ENCODE measurements at regions not wholly inside any gene's neighbourhood (a gene's known extent, or its start where the extent isn't known, plus 50 kb on each side); places are given as distances from the start of the nearest gene placed in this dataset.

DNA sequence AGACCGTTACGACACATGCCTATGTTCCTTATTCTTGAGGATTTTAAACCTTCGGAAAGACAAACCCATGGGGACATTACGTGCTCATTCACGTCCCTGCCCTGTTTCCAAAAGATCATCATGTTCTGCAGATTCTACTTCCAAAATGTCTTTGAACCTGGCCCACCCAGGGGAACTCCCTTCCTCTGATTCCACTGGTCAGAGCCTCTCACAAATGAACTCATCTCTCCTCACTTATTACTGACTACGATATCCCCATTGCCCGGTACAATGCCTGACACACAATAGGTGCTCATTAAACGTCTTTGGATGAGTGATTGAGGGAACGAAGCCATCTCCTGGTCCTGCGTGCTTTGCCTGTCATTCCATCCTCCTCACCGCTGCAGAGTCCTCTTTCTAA lies 168.3 kb upstream of the RNF32 start:
- H3K9me3 ChIP-seq (ENCODE audit: insufficient read depth, low read depth, low read length) = no peaks in the 10 kb centered on the region
- H4K20me1 ChIP-seq (ENCODE audit: insufficient read depth, low read length) = no peaks in the 10 kb centered on the region
- no peak overlapping the region for H3K9ac ChIP-seq (ENCODE audit: low read length)
- Mint-ChIP-seq H3K36me3 (ENCODE audit: low read depth, unreplicated experiment) (no peaks in the 10 kb centered on the region), H3K9me3 (ENCODE audit: unreplicated experiment) (peaks cover 4% of the 10 kb centered on the region), H3K4me1 (ENCODE audit: low read depth, unreplicated experiment) (peaks cover 22% of the 10 kb centered on the region), H3K27me3 (ENCODE audit: low read depth, unreplicated experiment) (peaks cover 16% of the 10 kb centered on the region), H3K4me3 (ENCODE audit: unreplicated experiment) (no peak overlapping the region), H3K27ac (ENCODE audit: unreplicated experiment) (no peak overlapping the region)
- H3K4me3 ChIP-seq (ENCODE audit: insufficient read depth, low read depth, low read length) = no peak overlapping the region
- H3K4me1 ChIP-seq (ENCODE audit: insufficient read depth, low read length) = peaks cover 13% of the 10 kb centered on the region
- H3K27ac ChIP-seq (ENCODE audit: low read depth, low read length) = no peak overlapping the region
- H3K36me3 ChIP-seq (ENCODE audit: insufficient read depth, low read length) = no peaks in the 10 kb centered on the region
- H3K27me3 ChIP-seq (ENCODE audit: insufficient read depth, low read length) = no peaks in the 10 kb centered on the region
- DNase-seq (ENCODE audit: low read depth) (no peak), FAIRE-seq (no peak)
- no peak overlapping the region for H2AFZ ChIP-seq (ENCODE audit: low read depth, low read length)
- H3K79me2 ChIP-seq (ENCODE audit: insufficient read depth, low read length) = no peaks in the 10 kb centered on the region
- no peak overlapping the region for H3K4me2 ChIP-seq (ENCODE audit: low read length)
- TF ChIP-seq EZH2 (IDR thresholded peaks at IDR 0.05; ENCODE audit: insufficient read depth, low read length) = no peak
- TF ChIP-seq, protein P1, sequence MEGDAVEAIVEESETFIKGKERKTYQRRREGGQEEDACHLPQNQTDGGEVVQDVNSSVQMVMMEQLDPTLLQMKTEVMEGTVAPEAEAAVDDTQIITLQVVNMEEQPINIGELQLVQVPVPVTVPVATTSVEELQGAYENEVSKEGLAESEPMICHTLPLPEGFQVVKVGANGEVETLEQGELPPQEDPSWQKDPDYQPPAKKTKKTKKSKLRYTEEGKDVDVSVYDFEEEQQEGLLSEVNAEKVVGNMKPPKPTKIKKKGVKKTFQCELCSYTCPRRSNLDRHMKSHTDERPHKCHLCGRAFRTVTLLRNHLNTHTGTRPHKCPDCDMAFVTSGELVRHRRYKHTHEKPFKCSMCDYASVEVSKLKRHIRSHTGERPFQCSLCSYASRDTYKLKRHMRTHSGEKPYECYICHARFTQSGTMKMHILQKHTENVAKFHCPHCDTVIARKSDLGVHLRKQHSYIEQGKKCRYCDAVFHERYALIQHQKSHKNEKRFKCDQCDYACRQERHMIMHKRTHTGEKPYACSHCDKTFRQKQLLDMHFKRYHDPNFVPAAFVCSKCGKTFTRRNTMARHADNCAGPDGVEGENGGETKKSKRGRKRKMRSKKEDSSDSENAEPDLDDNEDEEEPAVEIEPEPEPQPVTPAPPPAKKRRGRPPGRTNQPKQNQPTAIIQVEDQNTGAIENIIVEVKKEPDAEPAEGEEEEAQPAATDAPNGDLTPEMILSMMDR (IDR thresholded peaks at IDR 0.05; ENCODE audit: insufficient read depth, low read depth, low read length) = no peak

DNA sequence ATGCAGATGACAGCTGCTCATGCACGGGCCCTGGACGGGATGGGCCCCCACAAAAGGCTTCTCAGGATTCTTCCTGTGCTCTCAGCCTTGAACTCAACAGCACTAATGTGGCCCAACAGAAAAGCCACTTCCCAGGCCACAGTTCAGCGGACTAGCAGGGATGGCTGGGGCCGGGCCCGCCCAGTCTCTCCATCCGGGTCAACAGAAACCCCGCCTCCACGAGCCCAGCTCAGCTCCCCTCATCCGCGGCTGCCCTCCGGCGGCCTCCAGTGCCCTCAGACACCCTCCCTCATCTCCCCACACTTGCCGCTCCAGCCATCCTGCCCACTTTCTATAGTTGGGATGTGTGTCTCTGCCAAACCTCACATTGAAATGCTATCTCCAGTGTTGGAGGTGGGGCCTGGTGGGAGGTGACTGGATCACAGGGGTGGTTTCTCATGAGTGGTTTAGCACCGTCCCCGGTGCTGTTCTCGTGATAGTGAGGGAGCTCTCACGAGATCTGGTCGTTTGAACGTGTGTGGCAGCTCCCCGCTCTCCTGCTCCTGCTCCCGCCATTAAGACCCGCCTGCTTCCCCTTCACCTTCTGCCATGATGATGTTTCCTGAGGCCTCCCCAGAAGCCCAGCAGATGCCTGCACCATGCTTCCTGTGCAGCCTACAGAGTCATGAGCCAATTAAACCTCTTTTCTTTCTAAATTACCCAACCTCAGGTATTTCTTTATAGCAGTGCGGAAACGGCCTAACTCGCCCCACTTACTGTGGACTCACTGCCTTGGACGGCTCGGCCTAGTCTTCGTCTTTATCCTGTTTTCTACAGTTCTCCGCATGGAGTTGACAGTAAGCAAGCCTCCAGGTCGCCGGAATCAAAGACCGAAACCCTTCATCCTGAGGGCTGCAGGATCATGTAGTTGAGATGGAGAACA lies 169.9 kb upstream of the RNF32 start:
- Histone ChIP-seq H3K36me3 (ENCODE audit: insufficient read depth, low read length) (no peaks in the 10 kb centered on the region), H3K4me3 (ENCODE audit: insufficient read depth, low read depth, low read length) (no peak overlapping the region), H3K4me2 (ENCODE audit: low read length) (no peak overlapping the region), H4K20me1 (ENCODE audit: insufficient read depth, low read length) (no peaks in the 10 kb centered on the region), H3K9me3 (ENCODE audit: insufficient read depth, low read depth, low read length) (no peaks in the 10 kb centered on the region), H3K9ac (ENCODE audit: low read length) (no peak overlapping the region), H3K27ac (ENCODE audit: low read depth, low read length) (no peak overlapping the region), H3K27me3 (ENCODE audit: insufficient read depth, low read length) (no peaks in the 10 kb centered on the region), H3K4me1 (ENCODE audit: insufficient read depth, low read length) (peaks cover 13% of the 10 kb centered on the region), H3K79me2 (ENCODE audit: insufficient read depth, low read length) (no peaks in the 10 kb centered on the region), H2AFZ (ENCODE audit: low read depth, low read length) (no peak overlapping the region)
- Mint-ChIP-seq H3K4me1 (ENCODE audit: low read depth, unreplicated experiment) (peaks cover 19% of the 10 kb centered on the region), H3K4me3 (ENCODE audit: unreplicated experiment) (no peak overlapping the region), H3K27me3 (ENCODE audit: low read depth, unreplicated experiment) (peaks cover 20% of the 10 kb centered on the region), H3K9me3 (ENCODE audit: unreplicated experiment) (peaks cover 2% of the 10 kb centered on the region), H3K36me3 (ENCODE audit: low read depth, unreplicated experiment) (no peaks in the 10 kb centered on the region), H3K27ac (ENCODE audit: unreplicated experiment) (no peak overlapping the region)
- DNase-seq (ENCODE audit: low read depth) (no peak), FAIRE-seq (no peak)
- no peak for TF ChIP-seq EZH2 (IDR thresholded peaks at IDR 0.05; ENCODE audit: insufficient read depth, low read length)
- TF ChIP-seq, protein P1 (IDR thresholded peaks at IDR 0.05; ENCODE audit: insufficient read depth, low read depth, low read length) = no peak
